SK-N-SH treated with all-trans-retinoic acid at 6 μM for 48 hours (cell line): ENCODE measurements at regions not wholly inside any gene's neighbourhood (a gene's known extent, or its start where the extent isn't known, plus 50 kb on each side); places are given as distances from the start of the nearest gene placed in this dataset.

ENCODE experiments used
- ARNTL ChIP-seq: fragments of 450-650 bp; formaldehyde crosslinking; IDR thresholded peaks from 2 replicates; pipeline ENCODE4 v1.5.0; 2020; ENCODE audit warnings: low read depth, mild to moderate bottlenecking, moderate library complexity, borderline replicate concordance
- BACH2 ChIP-seq: fragments of 250-450 bp; sonication (Bioruptor Pico); IDR thresholded peaks from 2 replicates; pipeline ENCODE4 v1.9.0; 2021; ENCODE audit warnings: mild to moderate bottlenecking, borderline replicate concordance
- CREB5 ChIP-seq: fragments of 250-450 bp; sonication (Bioruptor Pico); IDR thresholded peaks from 2 replicates; pipeline ENCODE4 v1.5.1; 2020; ENCODE audit warnings: low read depth, mild to moderate bottlenecking, moderate library complexity
- CSRNP3 ChIP-seq: fragments of 250-450 bp; sonication (Bioruptor Pico); IDR thresholded peaks from 2 replicates; pipeline ENCODE4 v1.5.1; 2021; ENCODE audit warnings: mild to moderate bottlenecking, moderate library complexity
- ESRRG ChIP-seq: fragments of 250-450 bp; sonication (Bioruptor Pico); IDR thresholded peaks from 2 replicates; pipeline ENCODE4 v1.6.1; 2021; ENCODE audit warnings: mild to moderate bottlenecking
- OSR1 ChIP-seq: fragments of 250-450 bp; sonication (Bioruptor Pico); IDR thresholded peaks from 2 replicates; pipeline ENCODE4 v1.8.0; 2022; ENCODE audit warnings: moderate library complexity, mild to moderate bottlenecking, inconsistent platforms
- PATZ1 ChIP-seq: fragments of 250-450 bp; sonication (Bioruptor Pico); IDR thresholded peaks from 2 replicates; pipeline ENCODE4 v1.8.0; 2020; ENCODE audit warnings: mild to moderate bottlenecking, moderate library complexity, borderline replicate concordance
- PPARA ChIP-seq: fragments of 250-450 bp; sonication (Bioruptor Pico); IDR thresholded peaks from 2 replicates; pipeline ENCODE4 v1.5.0; 2020; ENCODE audit warnings: mild to moderate bottlenecking, borderline replicate concordance
- RARB ChIP-seq: fragments of 250-450 bp; sonication (Bioruptor Pico); IDR thresholded peaks from 2 replicates; pipeline ENCODE4 v1.8.0; 2021; ENCODE audit warnings: mild to moderate bottlenecking, moderate library complexity
- TOX ChIP-seq: fragments of 250-450 bp; sonication (Bioruptor Pico); IDR thresholded peaks from 2 replicates; pipeline ENCODE4 v1.8.0; 2021; ENCODE audit warnings: mild to moderate bottlenecking, moderate library complexity, borderline replicate concordance
- ZC3H10 ChIP-seq: fragments of 250-450 bp; sonication (Bioruptor Pico); IDR thresholded peaks from 2 replicates; pipeline ENCODE4 v1.5.1; 2021; ENCODE audit warnings: mild to moderate bottlenecking, moderate library complexity
- ZFP3 ChIP-seq: fragments of 250-450 bp; sonication (Bioruptor Pico); IDR thresholded peaks from 2 replicates; pipeline ENCODE4 v1.5.0; 2020; ENCODE audit warnings: mild to moderate bottlenecking, moderate library complexity
- ZFP30 ChIP-seq: fragments of 450-650 bp; formaldehyde crosslinking; IDR thresholded peaks from 2 replicates; pipeline ENCODE4 v1.5.0; 2022; ENCODE audit warnings: mild to moderate bottlenecking, moderate library complexity

- TF ChIP-seq PATZ1 (CRISPR knock-in tag) (no peak), CREB5 (CRISPR knock-in tag) (no peak), RARB (CRISPR knock-in tag) (no peak), OSR1 (CRISPR knock-in tag) (no peak), ZFP3 (CRISPR knock-in tag) (no peak), CSRNP3 (CRISPR knock-in tag) (no peak), TOX (no peak), ZC3H10 (CRISPR knock-in tag) (no peak), BACH2 (no peak), ARNTL (CRISPR knock-in tag) (no peak), ZFP30 (CRISPR knock-in tag) (no peak), PPARA (CRISPR knock-in tag) (no peak), ESRRG (CRISPR knock-in tag) (no peak)
Measured at GRCh38 chr3:168424059-168424734, 328.5 kb upstream of the GOLIM4 start.
